ENCODE measurements at regions not wholly inside any gene's neighbourhood (a gene's known extent, or its start where the extent isn't known, plus 50 kb on each side); places are given as distances from the start of the nearest gene placed in this dataset.

GRCh38 chr20:61169874-61170273 is 82.2 kb upstream of the CDH4 start:
- no peak for DNase-seq (ENCODE audit: low read depth in 1 of 2, low spot score in 1 of 2)

DNA sequence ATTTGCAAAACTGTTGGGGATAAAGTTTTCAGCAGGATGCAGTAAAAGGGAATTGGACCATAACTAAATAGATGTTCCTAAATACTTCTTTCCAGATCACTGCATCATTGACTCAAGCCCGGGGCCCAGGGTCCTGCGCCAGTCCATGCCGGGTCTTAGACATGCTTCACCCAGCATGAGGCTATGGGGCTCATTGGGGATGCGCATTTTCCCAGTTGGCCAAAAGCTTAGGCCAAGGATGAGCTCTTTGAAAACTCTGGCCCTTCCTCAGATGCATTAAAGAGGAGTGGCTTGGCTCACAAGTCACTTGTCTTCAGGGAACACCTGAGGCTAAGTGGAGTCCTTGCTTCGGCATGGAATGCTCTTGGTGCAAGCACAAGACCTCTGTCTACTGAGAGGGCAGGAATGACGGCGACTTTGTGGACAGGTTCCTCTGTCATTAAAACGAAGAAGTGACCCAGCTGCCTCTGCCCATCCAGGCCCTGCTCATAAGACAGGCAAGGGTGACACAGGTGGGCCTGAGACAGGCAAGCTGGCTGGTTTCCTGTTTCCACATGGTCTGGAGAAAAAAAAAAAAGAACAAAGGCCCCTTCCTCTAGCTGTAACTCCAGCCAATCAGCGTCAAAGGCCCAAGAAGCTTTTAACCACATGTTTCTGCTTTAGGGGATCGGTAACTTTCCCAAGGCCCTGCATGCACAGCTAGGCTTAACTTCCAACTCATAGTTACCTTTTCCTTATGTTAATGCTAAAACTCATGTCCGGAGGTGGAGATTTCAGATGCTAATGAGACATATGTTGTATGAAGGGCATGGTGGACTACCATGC is 81.4 kb upstream of the CDH4 start:
- DNase-seq (ENCODE audit: low read depth in 1 of 2, low spot score in 1 of 2), result no peak

DNA sequence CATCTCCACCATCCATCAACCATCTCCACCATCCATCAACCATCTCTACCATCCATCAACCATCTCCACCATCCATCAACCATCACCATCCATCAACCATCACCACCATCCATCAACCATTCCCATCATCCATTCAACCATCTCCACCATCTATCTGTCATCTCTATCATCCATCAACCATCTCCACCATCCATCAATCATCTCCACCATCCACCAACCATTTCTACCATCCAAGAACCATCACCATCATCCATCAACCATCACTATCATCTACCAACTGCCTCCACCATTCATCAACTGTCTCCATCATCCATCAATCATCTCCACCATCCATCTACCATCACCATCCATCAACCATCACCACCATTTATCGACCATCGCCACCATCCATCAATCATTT is 78.8 kb upstream of the CDH4 start:
- no peak for DNase-seq (ENCODE audit: low read depth in 1 of 2, low spot score in 1 of 2)

- no peak for DNase-seq (ENCODE audit: low read depth in 1 of 2, low spot score in 1 of 2)
Measured at GRCh38 chr20:61173961-61174725, 77.9 kb upstream of the CDH4 start.

DNA sequence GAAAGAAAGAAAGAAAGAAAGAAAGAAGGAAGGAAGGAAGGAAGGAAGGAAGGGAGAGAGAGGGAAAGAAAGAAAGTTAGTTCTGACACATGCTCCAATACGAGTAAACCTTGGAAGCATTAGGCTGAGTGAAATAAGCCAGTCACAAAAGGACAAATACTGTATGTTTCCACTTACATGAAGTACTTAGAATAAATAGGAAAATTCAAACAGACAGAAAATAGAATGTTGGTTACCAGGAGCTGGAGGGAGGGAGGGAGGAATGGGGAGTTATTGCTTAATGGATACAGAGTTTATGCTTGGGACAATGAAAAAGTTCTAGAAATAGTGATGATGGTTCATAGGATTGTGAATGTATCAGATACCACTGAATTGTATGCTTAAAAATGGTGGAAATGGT is 75.2 kb upstream of the CDH4 start:
- DNase-seq (ENCODE audit: low read depth in 1 of 2, low spot score in 1 of 2), result no peak

DNA sequence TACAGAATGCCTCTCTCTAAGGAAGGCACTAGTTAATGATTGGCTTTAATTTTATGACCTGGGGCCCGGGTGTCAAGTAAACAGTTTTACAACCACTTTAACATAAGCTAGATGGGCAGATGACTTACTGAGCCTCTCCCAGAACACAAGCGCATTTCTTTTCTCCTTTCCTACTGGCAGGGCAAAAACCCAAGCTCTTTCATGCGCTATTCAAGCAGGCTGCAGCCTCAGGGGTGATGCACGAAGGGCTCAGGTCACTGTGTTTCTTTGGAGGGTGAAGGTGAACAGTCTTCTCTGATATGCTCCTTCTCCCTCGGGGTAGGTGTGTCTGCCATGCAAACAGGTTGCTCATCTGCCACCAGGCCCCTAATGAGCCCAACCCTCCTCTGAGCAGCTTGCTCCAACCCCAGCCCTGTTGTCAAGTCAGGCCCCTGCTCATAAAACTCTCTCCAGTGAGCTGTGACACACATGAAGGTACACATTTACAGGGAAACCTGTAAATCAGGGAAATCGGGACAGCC is 73.5 kb upstream of the CDH4 start:
- DNase-seq (ENCODE audit: low read depth in 1 of 2, low spot score in 1 of 2), result no peak

DNA sequence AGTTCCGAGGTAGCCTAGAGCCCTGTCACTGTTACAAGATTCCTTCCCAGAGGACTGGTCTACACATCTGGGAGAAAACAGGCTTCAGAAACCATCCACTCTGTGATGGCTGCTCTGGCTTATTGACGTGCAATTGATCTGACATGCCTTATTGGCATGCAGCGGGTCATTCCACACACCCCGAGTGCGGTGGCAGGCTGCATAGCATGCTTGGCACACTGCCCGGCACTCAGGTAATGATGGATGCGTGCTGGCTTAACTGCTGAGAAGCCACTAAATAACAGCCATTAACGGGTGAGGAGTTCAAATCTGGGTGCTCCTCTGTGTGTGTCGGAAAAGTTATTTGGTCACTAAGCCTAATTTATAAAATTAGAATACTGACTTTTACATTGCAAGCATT is 67.9 kb upstream of the CDH4 start:
- no peak for DNase-seq (ENCODE audit: low read depth in 1 of 2, low spot score in 1 of 2)

- no peak for DNase-seq (ENCODE audit: low read depth in 1 of 2, low spot score in 1 of 2)
Measured at GRCh38 chr20:61185181-61185580, 66.9 kb upstream of the CDH4 start.

- no peak for DNase-seq (ENCODE audit: low read depth in 1 of 2, low spot score in 1 of 2)
Measured at GRCh38 chr20:61185841-61186601, 66.0 kb upstream of the CDH4 start.

GRCh38 chr20:61186771-61187472 is 65.1 kb upstream of the CDH4 start:
- no peak for DNase-seq (ENCODE audit: low read depth in 1 of 2, low spot score in 1 of 2)

- no peak for DNase-seq (ENCODE audit: low read depth in 1 of 2, low spot score in 1 of 2)
Measured at GRCh38 chr20:61189534-61189933, 62.5 kb upstream of the CDH4 start.

GRCh38 chr20:61191096-61191495 is 61.0 kb upstream of the CDH4 start:
- DNase-seq (ENCODE audit: low read depth in 1 of 2, low spot score in 1 of 2), result no peak

- DNase-seq (ENCODE audit: low read depth in 1 of 2, low spot score in 1 of 2), result no peak
Measured at GRCh38 chr20:61192337-61192950, 59.6 kb upstream of the CDH4 start.

- no peak for DNase-seq (ENCODE audit: low read depth in 1 of 2, low spot score in 1 of 2)
Measured at GRCh38 chr20:61193164-61193563, 58.9 kb upstream of the CDH4 start.

Measured in activated CD4-positive, alpha-beta T cell treated with anti-CD3 and anti-CD28 coated beads, Interleukin-2, amount 50 U/mL, for 24 hours (primary cell).